ENCODE measurements at regions not wholly inside any gene's neighbourhood (a gene's known extent, or its start where the extent isn't known, plus 50 kb on each side); places are given as distances from the start of the nearest gene placed in this dataset.
"Not testable (repeated sequence)": the region's sequence is repeated elsewhere in the genome, so short reads cannot be mapped to it uniquely, and the experiment has no call there.

DNA sequence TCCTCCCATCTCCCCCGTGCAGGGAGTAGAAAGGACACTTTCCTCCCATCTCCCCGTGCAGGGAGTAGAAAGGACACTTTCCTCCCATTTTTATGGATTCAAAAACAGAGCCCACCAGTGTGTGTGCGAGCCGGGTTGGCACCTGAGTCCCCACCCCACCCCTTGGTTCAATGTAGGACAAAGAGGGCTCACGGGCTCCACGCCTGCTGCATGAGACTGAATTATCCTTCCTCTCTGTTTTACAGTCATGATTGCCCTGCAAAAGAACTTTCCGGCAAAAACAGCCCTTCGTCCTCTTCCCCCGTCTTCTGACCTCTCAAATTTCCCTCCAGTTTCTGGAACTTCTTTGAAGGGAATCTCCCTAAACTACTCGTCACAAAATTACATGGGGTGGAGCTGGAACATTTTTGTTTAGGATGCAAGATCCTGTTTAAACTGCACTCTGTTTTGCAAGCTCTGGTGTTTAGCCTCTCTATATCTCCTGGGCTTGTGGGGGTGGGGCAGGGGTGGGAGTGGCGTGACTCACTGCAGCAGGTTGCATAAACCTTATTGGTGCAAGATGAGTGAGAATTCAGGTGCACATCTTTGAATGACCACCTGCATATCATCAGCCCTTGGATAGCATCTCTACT, 99.8 kb downstream of the PSMG1 start:
- DNase-seq (ENCODE audit: low spot score) (peak; percentile 44), ATAC-seq (peak; percentile 31)

DNA sequence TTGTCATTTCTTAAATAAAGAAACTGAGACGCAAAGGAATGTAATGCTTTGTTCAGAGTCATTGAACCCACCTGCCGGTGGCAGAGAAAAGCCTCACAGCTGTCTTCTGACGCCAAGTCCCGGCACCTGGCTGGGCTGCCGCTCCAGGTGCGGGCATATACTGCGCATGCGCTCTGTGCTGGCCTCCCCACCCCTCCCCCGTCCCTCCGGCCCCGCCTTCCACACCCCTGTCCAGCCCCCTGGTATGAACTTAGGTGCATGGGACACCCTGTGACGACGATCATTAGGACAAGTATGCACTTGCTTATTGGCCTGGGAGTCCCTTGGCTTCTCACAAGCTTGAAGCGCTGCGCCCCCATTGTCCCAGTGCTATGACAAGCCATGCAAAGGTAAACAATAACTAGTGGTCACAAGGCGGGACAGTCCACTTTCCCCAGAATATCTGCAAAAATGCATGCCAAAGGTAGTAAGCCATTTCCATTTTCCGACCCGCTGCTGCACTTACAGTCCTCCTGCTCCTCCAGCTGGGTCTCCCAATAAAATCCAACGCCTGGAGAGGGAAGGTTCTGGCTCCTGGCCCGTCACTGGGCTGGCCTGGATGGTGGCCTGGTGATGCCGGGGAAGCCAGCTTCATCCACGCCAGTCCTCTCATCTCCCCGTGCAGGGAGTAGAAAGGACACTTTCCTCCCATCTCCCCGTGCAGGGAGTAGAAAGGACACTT, 100.4 kb downstream of the PSMG1 start:
- DNase-seq (ENCODE audit: low spot score) (no peak), ATAC-seq (peak; percentile 24)

DNA sequence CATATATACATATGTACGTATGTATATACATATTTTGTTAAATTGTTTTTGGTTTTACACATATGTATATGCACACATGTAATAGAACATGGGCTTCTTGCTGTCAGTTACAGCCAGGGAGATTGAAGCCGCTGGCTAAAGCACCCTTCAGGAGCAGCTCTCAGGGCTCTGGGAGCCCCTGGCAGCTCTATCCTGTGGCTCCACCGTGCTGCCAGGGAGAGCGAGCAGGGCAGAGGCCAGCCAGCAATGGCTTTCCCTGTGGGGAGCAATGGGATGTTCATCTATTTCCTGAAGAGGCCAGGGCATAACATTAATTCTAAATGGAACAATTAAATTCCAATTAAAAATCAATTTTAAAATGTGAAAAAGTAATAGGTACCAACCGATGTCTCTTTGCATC, 102.9 kb downstream of the PSMG1 start:
- ATAC-seq = peak; percentile 61

DNA sequence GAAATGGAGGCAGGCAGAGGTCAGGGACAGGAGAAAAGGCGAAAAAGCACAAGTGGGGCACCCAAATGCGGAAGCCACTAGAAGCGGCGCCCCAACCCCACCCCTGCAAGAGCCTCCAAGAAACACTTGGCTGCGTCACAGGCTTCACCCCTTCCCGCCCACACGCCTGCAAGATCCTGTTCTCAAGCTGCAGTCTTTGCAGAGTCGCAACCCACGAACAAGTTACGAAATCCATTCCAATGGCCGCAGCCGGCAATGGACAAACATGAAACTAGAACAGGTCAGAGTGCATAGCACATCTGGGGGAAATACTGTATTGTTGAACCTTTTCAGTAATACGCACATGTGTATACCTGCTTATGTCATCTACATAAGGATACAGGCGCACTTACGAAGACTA, 103.6 kb downstream of the PSMG1 start:
- ATAC-seq (peak; percentile 75), DNase-seq (ENCODE audit: low spot score) (peak; percentile 82)

More for the DNA sequence above, 102.9 kb downstream of the PSMG1 start:
- no peak for DNase-seq (ENCODE audit: low spot score)

DNA sequence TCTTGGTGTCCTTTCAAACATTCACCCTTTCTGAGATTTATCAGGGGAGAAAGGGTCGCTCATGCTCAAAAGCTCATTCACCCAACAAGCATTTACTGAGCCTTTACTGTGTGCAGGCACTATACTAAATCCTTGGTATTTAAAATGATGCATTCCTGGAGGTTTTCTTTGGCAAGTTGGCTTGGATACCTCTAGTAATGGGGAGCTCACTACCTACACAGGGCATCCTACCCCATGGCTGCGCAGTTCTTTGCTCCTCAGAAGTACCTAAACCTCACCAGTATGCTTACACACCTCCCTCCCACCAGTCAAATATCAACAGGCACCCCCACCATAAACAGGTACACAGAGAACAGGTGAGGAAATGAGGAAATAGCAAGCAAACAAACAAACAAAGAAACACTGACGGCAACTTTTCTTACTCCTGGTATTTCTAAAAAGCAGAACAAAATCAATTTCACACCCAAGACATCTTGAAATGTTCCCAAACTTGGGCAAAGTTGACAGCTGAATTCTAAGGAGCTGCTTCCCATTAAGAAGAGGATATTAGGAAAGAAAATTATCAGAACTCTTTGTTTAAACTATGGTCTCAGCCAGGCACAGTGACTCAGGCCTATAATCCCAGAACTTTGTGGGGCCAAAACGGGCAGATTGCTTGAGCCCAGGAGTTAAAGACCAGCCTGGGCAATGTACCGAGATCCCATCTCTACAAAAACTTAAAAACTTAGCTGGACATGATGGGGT, 104.8 kb downstream of the PSMG1 start:
- ATAC-seq (no peak), DNase-seq (ENCODE audit: low spot score) (no peak)

DNA sequence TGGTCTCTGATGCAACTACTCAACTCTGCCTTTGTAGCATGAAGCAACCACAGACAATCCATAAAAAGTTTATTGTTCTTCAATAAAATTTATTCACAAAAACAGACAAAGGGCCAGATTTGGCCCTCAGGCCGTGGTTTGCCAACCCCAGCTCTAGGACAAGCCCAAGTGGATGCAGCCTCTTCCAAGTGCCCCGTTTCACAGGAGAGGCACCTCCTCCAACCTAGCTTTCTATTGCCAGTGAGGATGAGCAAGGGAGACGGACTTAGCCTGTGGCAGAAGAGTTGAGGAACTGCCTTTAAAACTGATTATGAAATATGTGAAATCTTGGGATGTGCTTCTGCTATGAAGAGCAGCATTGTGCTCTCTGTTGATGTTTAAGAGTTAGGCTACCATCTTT, 105.4 kb downstream of the PSMG1 start:
- DNase-seq (ENCODE audit: low spot score) = no peak
- no peak for ATAC-seq

DNA sequence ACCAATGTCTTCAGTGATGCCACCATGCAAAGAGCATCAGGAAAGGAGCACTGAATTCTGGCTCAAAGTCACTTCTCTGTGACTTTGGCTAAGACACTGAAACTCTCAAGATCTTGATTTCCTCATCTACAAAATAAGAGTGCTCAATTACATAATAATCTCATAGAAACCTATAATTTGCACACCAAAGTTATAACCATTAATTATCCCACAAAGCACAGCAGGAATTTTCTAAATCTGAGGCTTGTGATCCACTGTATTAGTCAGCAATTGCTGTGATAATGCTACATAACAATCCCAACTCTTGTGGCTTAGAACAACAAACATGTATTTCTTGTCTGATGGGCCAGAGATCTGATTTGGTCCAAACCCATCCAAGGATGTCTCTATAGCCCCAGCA, 108.7 kb downstream of the PSMG1 start:
- DNase-seq (ENCODE audit: low spot score) (no peak), ATAC-seq (no peak)

DNA sequence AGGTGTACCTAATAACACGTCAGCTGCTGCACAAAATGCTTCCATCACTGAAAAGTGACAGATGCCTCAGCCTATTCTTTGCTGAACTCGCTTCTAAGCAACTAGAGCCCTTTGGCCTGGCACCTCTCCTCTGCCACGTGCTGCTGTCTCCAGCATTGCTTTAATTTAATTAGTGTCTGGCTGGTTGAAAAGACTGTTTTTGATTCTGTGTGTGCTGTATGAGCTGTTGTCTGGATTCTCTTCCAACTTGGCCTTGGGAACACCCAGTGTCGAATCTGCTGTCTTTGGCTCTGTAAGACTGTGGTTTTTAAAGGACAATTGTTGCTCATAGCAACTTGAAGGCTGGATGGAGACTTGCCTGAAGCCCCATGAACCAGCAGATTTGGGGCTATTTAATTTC, 109.5 kb downstream of the PSMG1 start:
- no peak for ATAC-seq
- DNase-seq (ENCODE audit: low spot score) = no peak

DNA sequence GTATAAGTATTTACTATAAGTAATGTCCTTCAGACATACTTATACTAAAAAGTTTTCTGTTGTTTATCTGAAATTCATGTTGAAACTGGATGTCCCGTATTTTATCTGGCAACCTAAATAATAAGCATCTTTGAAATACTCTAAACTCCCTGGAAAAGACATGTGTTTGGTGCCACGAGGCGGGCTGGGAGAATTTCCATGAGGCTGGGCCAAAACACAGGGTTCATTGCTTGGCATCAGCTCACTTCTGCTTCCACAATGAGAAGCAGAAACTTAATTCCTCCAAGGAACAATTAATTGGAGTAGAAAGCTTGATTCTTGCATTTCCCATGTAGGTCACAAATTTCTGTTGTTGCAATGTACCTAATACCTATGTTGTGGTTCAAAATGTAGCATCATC, 110.2 kb downstream of the PSMG1 start:
- DNase-seq (ENCODE audit: low spot score) = no peak
- no peak for ATAC-seq

DNA sequence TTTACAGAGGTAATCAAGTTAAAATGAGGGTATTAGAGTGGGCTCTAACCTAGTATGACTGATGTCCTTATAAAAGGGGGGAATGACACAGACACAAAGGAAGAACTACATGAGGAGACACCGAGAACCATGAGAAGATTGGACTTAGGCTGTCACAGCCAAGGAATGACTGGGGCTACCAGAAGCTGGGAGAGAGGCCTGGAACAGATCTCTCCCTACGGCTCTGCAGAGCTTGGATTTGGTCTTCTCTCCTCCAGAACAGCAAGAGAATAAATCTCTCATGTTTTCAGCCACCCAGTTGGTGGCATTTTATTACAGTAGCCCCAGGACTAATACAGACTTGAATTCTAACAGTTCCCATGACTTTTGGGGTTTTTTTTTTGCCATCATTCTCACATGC, 110.8 kb downstream of the PSMG1 start:
- DNase-seq (ENCODE audit: low spot score) = no peak
- ATAC-seq = no peak

DNA sequence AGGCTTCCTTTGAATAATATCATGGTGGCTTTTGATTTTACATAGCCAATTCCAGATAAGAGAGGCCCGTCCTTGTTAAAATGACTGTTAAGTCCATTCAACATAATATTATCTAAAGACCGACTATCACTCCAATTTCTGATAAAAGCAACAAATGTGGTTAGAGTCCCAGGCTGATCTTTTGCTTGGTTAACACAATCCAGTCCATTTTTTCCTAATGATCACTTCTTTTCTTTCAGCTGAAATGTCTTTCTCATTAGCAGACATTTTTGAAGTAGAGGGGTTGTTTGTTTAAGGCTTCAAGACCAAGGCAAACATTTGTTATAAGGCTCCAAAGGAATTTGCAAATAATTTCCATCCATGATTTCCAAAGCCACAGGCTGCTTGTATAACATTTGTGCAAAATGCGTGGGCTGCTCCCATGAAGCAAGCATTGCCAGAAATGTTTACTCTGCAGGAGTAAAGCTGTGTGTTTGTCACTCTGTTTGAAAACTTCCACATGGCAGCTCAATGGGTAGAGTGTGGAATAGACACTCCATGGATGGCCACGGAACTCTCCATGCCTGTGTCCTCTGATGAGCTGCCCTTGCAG, 111.5 kb downstream of the PSMG1 start:
- no peak for DNase-seq (ENCODE audit: low spot score)
- ATAC-seq = peak; percentile 55

DNA sequence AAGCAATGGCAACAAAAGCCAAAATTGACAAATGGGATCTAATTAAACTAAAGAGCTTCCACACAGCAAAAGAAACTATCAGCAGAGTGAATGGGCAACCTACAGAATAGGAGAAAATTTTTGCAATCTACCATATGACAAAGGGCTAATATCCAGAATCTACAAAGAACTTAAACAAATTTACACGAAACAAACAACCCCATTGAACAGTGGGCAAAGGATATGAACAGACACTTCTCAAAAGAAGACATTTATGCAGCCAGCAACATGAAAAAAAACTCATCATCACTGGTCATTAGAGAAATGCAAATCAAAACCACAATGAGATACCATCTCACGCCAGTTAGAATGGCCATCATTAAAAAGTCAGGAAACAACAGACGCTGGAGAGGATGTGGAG, 113.4 kb downstream of the PSMG1 start:
- ATAC-seq; DNase-seq (ENCODE audit: low spot score): not testable (repeated sequence)

DNA sequence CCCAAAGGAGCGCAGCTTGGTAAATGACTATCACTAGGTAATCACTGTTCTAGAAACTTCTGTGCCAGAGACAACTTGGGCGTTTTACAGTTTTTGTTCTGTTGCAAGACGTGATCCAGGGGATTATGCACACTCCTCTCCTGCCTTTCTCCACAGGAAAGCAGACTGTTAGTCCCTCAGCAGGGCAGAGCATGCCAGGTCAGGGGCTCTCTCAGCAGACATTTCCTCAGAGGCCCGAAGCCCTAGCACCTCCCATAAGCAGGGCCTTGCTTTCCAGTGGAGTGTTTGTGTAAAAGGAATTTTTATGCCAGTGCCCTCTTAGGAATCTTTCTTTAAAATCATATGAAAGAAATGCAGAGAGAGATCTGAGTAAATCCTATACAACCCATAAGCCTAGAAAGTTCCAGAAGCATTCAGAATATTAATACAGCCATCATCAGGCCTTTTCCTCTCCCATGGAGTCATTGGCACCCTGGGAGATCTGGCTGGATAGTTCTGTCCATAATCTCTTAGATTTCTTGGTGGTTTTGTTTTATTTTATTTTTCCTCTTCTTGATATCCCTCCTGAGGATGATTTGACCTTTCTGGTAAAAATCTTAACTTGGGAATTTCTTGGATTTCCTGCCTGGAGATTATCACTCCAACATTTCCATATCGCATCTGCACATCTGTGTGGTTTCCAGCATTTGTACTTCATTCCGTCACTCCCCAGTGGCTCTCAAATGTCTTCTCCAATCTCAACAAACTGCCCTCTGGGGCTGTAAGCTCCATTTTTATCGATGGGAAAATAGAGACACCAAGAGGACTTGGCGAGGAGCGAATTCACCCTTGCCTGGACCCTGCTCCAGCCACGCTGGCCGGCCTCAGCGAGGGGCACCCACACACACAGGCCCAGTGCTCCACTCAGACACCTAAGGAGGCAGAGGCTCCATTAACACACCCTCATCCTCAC, 116.1 kb downstream of the PSMG1 start:
- DNase-seq (ENCODE audit: low spot score) (no peak), ATAC-seq (no peak)

DNA sequence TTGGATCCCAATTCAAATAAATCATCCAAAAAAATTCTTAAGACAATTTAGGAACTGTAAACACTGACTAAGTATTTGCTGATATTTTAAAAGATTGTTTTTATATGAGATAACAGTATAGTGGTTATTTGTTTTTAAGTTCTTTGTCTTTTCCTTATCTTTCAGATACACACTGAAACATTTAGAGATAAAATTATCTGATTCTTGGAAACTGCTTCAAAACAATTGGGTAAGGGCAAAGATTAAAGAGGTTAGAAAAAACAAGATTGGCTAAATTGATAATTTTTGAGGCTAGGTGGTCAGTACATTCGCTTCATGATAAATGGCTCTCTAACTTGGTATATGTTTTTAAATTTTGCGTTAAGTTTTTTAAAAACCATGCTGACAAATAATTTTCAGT, 117.3 kb downstream of the PSMG1 start:
- DNase-seq (ENCODE audit: low spot score) = no peak
- no peak for ATAC-seq

DNA sequence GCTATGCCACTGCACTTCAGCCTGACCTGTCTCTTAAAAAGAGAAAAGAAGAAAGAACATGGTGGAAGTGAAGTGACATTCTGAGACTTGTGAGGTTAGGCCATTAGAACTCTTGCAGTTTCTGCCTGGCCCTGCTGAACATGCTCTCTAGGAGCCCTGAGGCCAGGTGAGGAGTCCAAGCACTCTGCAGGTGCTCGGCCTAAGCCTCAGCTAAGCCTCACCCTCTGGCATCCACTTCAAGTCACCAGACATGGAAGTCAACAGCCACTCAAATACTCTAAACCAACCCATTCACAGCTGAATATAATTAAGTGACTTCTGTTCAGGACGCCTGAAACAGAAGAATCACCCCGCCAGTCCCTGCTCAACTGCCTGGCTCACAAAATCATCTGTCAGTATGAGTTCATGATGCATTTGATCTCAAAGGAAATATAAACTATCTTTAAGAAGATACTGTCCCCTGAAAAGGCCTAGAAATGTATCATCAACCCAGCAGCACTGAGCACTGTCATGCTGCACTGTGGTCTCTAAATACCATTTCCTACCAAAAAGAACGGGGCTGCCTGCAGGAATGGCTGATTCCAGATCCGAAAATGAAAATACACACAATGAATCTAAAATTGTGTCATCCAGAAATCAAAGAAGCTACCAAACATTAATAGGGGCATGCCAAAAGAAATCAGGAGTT, 118.8 kb downstream of the PSMG1 start:
- DNase-seq (ENCODE audit: low spot score) (no peak), ATAC-seq (no peak)

DNA sequence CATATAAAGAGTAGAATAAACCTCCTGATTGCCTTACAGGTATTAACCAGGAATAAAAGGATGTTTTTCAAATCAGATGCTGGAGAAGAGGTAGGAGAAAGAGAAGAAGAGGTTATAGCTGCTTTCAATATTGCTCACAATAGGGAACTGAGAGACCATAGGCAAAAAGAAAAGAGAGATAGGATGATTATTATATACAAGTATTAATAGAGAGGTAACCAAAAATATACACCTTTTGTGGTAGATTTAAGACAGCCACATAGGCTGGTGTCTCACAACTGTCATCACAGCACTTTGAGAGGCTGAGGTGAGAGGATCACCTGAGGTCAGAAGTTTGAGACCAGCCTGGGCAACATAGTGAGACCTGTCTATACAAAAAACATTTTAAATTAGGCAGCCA, 119.7 kb downstream of the PSMG1 start:
- no peak for ATAC-seq
- DNase-seq (ENCODE audit: low spot score) = no peak

DNA sequence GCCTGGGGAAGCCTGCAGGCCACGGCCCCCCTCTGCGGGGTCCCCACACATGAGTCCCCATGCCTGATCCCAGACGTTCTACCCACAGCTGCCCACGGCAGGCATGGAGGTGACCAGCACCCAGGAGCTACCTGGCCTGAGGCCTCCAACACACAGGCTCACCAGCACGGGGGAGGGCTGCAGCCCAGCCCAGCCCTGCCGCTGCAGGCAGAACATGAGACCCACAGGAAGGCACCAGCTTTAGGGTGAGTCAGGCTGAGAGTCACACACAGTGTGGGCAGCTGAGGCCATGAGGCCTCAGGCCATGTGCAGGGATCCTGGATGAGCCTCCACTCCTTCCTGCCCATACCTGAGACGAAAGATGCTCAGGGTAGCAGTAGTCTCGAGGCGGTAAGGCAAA, 121.1 kb downstream of the PSMG1 start:
- DNase-seq (ENCODE audit: low spot score) = no peak
- ATAC-seq = no peak

DNA sequence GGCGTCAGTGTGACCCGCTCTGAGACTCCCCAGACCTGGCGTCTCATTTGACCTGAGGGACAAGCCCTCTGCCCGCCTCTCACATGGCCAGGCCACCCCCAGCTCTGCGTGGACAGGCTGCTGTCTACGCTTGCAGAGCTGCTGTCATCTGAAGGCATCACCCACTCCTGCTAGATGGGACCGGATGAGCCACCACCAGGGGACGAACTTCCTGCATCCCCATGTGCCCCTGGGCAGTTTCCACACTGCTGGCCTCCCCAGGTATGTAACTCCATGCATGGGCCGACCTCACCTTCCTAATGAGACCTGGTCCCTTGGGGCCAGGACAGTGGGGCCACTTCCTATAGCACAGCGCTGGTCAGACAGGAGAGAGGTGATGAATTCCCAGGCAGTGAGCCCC, 121.5 kb downstream of the PSMG1 start:
- no peak for DNase-seq (ENCODE audit: low spot score)

DNA sequence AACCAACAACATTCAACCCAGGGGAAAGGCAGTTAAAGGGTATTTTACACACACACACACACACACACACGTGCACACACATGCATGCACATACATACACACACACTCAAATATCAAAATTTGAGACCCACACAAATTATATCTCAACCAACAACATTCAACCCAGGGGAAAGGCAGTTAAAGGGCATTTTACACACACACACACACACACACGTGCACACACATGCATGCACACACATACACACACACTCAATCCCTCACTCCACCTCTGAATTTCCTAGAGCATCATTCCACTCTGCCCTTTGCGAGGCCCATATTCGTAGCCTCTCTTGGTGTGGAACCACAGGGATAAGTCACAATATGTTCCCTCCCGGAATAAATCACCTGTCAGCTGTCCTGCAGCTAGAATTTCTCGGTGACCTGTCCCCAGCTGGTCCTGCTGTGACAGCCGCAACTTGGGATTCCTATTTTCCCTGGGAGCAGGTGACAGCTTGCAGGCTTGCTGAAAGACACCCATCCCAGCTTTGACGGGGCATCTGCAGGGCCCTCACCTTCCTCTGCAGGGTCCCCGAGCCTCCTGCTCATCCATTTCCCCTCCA, 122.7 kb downstream of the PSMG1 start:
- no peak for DNase-seq (ENCODE audit: low spot score)
- no peak for ATAC-seq

More for the DNA sequence above, 121.5 kb downstream of the PSMG1 start:
- ATAC-seq = no peak

DNA sequence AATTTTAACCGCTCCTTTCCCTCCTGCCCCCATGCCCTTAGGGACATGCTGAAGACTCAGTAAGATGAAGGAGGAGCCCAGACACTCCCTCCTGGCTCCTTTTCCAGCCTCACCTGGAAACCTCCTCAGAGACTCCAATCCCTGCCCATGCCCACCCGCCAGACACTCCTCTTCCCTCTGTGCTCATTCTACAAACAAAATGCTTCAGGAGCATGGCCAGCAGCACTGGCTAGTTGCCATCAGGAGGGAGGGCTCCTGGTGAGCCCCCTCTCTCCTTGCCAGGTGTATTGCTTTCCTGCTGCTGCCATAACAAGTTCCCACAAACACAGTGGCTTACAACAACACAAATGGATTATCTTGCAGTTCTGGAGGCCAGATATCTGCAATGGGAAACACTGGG, 126.1 kb downstream of the PSMG1 start:
- no peak for DNase-seq (ENCODE audit: low spot score)
- no peak for ATAC-seq

All from left lobe of liver (tissue), 2 donors.